CD1c-positive myeloid dendritic cell (primary cell): ENCODE measurements at regions not wholly inside any gene's neighbourhood (a gene's known extent, or its start where the extent isn't known, plus 50 kb on each side); places are given as distances from the start of the nearest gene placed in this dataset.

Experiments
- DNase-seq: peaks from one replicate; pipeline ENCODE4 v3.0.0-alpha.2; 2016; ENCODE audit errors: extremely low spot score

DNA sequence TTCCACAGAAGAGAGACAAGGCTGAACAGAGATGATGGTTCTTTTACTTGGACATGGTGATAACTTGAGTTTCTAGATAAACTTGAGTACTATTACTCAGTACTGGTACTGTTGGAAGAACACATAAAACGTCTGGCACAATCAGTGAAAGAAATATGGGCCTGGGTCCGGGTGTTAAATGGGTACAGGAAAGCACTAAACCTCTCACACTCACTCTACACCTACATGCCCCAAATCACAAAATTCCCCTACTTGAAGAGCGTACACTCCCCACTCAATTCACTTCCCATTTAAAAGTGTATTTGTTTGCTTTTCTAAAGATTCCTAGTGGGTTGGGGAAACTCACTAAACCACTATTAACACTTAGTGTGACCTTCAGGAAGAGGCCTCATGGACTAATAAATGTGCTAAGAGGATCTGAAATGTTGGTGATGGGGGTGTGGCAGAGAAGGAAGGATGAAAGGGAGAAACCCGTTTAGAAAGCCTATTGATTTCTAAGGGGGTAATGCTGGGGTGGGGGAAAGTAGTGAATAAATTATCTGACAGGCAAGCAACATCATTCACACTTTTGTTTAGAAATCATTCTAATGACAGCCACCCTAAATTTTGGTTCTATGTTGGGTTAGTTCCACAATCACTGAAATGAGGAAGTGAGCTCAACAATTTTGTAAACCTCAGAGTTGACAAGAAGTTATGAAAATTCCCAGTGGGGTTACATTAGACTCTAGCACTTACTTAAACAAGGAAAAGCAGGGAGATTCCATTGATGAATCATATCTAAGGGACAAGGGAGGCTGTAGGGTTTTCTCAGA lies 222.6 kb upstream of the MARCKS start:
- peak; percentile 93 for DNase-seq

DNA sequence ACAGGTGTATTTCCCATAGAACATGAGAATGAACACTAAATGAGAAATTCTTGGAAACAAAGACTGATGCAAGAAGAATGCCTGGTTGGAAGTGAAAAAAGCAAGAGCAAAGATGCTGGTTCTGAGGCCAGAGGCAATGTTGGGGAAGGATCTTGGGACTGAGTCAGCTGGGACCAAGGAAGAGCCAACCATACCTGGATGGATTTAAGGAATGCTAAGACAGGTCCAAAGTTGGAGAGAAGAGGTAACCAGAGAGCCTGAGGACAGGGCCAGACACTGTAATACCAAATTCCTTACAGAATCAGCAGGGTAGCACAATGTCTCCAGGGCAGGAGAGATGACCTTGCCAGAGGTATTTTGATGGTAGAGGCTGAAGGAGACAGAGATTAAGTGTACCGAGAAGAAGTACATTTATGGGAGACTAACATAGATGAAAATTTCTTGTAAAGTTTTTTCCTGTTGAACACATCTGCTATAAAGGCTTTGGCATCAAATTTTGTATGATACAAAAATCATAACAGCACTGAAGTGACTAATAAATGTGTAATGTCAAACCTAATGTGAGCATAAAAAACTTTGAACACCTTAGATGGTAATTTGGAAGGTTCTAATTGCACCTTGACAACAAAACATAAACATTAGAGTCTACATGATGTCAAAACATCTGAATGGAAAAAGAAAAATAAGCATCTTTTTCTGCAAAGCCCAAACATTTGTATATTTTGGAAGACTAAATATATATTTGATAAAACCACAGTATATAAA lies 221.7 kb upstream of the MARCKS start:
- DNase-seq, result no peak

DNA sequence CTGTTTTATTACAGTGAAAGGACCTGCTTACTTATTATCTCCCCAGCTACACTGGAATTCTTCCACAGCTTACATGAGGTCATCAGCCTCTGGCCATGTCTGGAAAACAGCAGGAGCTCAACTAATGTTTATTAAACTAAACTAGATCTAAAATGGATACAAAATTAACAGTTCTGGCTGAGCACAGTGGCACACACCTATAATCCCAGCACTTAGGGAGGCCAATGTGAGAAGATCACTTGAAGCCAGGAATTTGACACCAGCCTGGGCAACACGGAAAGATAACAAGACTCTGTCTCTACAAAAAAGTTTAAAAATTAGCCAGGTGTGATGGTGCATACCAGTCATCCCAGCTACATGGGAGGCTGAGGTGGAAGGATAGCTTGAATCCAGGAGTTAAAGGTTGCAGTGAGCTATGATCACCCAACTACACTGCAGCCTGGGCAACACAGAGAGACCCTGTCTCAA lies 220.8 kb upstream of the MARCKS start:
- DNase-seq, result no peak

DNA sequence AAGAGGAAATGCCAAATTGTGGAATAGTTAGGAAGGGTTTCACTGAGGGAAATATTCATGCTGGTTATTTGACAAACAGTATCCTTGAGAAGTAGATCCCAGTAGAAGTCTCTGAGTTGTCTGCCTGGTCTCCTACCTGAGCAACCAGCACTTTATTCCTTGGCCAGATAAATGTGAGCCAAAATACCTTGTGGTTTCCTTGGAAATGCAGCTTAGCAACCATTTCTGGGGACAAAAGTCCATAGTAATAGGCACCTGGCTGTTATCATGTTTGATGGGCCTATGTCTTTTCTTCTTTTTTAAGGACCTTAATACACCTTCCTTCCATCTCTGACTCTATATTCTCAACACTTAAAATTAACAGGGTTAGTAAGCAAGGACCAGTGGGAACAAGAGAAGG lies 217.1 kb upstream of the MARCKS start:
- DNase-seq, result no peak

DNA sequence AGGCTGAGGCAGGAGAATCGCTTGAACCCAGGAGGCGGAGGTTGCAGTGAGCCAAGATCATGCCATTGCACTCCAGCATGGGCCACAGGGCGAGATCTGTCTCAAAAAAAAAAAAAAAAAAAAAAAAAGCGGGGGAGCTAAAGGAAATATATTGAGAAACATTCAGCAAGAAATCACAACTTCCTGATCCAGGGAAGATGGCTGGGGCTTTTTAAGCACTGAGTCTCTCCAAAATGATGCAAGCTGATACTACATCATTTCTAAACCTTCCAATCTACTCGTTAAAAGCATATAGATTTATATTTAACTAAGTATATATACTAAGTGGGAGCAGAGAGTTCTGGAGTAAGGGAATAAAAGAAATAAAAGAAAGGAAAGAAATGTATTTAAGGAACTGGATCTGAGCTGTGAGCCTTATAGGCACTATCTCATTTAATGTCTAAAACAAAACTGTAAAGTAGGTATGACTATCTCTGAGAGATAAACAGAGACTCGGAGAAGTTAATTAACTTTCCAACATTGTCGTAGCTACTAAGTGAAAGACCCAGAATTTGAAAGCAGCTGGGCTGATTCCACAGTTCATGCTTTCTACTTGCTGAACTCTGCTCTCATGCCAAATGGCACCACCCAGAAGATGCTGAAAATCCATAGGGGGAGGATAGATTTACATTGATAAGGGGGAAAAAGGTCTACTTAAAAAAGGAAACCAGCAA lies 215.0 kb upstream of the MARCKS start:
- DNase-seq, result peak; percentile 69

DNA sequence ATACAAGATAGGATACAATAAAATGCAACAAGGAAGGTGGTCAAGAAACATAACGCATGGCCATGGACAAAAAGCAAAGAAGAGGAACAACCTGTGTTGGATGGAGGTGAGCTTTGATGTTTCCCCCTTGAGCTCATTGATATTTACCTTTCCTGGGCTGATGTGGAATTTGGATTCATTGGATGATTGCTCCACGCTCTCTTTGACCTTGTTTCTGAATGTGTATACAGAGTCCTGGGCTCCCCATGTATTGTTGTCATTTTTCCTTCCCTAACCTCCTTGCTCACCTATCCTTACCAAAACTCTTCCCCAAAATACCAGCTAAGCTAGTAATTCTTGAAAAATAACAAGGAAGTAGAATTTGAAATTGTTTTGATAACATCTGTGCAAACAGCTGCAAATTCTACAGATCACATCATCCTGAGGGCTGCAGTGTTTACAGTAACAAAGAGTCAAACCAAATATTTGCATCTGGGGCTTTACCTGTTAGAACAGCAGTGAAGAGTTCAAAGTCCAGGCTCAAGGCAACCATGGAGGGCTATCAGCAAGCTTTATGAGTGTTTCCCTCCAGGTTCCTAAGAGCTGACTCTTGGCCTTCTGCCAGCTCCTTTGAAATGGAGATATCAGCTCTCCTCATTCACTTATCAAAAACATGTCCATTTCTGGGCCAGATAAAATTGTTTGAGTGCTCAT lies 214.3 kb upstream of the MARCKS start:
- DNase-seq, result no peak

DNA sequence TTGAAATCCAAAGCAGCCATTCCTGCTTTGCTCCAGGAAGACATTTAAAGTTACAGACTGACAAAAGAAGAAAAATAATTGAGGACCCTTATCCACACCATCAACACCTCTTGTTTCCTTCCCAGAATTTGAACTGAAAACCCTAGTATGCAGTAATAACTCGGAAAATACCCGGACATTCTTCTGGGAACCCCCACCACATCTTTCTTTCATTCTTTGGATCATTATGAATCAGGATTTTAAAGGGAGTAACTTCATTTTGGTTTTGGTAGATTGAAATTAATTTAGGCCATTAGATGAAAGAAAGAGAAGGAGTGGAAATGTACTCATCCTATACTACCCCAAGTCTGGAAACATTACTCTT lies 213.8 kb upstream of the MARCKS start:
- DNase-seq, result no peak

DNA sequence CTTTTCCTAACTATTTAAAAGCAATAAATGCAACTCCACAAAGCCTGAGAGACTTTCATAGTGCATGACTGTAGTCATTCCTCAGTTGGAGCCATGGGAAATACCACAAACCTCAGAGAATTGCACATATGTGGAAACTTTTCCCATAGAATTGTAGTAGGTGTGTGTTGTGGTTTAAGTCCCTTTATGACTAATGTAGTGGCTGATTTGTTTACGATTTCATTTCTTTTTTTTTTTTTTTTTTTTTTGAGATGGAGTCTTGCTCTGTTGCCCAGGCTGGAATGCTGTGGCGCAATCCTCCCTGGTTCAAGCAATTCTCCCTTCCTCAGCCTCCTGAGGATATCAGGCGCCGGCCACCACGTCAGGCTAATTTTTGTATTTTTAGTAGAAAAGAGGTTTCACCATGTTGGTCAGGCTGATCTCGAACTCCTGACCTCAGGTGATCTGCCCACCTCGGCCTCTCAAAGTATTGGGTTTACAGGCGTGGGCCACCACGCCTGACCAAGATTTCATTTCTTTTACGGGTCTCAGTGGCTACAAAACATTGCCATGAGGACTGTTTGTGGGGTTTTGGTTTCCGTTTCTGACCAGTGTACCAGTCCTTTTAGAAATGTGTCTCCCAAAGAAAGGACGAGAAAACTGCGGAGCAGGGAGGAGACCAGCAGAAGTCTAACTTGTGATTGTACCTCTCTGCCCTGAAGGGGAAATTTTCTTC lies 212.1 kb upstream of the MARCKS start:
- peak; percentile 78 for DNase-seq

DNA sequence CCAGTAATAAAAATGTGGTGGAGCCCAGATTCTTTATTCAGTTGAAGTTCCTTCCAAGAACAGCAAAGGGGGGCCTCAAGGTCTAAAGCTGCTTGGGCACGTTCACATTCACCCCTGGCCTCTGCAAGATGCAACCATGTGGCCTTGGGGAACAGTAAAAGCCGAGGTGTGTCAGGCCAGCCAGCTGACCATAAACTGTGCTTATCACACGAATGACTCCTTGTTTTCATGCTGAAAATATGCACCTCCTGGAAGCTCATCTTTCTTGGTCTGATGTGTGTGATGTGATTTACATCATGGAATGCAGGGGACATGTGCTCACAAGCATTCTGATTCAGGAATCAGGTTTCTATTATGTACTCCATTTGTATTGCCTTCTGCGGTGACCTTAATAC lies 211.6 kb upstream of the MARCKS start:
- no peak for DNase-seq

DNA sequence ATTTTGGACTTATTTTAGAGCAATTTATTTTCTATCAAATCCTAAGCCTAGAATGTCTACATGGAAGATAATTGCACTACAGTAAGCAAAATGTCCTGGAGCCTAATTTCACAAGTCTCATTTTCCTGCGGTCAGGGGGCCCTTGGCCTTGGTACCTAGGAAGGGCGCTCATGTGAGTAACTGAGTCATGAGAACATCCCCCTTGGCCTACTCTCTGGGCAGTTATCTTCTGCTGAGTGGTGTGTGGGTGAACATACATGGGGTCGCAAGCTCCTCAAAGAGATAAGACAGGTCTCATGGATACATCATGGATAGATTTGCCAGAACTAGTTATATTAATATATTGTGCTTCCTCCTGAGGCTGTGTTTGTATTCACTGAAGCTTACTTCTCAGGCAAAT lies 211.2 kb upstream of the MARCKS start:
- no peak for DNase-seq

DNA sequence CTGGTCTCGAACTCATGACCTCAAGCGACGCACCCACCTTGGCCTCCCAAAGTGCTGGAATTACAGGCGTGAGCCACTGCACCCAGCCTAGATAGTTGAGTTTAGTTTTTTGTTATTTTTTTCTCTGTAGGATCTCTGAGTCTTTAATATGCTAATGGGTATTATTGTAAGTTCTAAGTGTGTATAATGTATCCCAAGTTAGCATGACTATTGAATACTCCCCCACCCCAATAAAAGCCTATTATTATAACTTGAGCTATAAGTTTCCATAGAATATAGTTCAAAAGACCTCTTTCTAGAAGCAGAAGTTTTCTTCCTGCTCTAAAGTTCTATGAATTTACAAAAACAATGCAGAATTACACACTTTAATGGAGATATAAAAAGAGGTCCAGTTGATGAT lies 210.4 kb upstream of the MARCKS start:
- no peak for DNase-seq

DNA sequence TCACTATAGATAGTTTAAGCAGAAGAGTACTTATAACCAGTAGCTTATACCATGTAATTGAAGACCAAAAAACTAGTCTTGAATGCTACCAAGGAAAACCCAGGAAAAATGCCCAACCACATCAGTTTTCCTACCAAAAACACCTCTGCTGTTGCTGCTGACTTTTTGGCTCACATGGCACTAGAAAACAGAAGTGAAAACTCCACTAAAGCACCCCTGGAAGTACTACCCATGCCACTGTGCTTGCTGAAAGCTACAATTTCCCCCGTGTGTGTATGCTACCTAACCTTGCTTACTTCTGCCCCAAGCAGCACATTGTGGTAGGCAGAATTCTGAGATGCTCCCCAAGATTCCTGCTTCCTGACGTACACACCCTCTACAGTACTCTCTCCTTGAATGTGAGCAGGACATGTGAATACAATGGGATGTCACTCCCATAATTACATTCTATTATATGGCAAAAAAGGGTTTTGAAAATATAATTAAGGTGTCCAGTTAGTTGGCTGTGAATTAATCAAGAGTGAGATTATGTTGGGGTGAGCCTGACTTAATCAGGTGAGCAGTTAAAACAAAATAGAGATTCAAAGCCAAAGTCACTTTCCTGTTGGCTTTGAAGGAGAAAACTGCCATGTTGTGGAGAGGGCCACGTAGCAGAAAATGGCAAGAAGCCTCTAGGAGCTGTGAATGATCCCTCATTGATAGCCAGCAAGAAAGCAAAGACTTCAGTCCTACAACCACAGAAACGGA lies 209.8 kb upstream of the MARCKS start:
- DNase-seq, result peak; percentile 46

DNA sequence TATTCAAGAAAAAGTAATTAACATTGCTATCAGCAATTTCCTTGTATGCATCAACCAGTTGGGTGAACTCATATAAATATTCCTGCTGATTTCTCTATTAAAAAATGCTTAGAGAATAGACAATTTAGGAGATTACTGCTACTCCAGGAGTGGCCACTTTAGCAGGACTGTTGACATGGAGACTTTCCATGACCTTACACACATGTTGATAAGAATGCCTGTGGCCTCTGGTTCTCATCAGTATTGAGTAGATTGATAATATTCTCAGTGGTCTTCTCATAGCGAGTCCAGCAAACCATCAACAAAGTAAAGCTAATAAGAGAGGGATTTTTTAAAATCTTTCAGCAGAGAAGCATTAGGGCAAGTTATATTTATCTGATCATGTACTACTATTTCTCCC lies 208.4 kb upstream of the MARCKS start:
- no peak for DNase-seq

DNA sequence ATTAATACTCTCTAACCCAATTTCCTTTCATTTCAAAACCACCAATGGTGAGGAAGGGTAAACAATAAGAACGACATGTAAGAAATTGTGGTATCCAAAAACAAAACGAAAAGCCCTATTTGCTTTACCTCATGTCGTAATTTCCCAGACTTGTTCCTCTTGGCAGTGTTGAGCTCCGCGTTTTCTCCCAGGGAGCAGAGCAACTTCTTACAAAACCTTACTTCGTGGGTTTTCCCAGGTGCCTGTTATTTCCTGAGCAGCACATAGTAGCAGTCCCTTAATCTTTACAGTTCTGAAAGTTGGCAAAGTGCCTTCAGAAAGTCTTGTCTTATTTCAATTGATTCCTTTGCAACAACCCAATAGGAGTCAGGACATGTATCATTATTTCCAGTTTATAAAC lies 207.9 kb upstream of the MARCKS start:
- DNase-seq, result peak; percentile 65

DNA sequence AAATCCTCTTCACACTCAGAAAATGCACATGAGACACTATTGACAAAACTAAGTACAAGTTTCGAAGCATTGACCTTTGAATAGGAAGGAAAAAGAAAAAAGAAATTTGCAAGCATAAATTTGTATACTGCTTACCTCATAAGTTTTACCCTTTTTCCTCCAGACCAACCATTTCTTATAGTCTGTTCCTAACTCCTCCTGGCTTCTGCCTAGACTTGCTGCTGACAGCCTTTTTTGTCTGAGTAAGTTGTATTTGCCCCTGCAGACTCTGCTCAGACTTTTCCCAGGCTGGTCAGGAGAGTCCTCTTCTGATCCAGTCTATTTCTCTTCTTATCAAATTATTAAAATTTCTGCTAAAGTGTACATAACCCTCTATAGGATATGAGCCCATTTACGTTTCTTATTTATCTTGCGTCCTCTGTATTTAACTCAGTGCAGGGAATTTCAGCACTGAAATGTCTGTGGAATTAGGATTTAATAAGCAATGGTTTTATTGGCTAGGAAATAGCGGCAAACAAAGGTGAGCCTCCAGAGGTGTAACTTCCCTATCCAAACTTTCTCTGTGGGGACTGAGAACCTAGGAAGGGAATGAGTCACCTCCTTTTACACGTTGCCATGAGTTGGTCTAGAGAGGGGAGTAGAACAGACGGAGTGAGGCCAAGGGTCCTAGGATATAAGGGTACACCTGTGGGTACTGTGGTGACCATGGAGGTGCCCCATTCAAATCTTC lies 207.1 kb upstream of the MARCKS start:
- no peak for DNase-seq

DNA sequence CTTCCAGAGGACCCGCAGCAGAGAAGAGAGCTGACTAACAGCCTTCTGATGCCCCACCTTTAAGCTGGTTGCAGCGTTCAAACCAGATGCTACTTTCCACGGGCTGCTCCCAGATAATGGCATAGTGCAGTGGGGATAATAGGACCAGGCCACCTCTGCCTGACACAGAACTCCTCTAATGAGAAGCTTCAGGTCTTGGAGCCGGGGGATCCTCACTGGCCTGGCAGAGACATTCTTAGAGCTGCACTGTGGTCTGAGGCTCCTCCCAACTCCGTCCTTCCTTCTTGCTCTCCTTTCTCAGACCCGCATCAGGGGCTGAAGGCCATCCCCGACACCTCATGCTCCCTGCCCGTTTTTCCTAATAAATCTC lies 206.6 kb upstream of the MARCKS start:
- no peak for DNase-seq

DNA sequence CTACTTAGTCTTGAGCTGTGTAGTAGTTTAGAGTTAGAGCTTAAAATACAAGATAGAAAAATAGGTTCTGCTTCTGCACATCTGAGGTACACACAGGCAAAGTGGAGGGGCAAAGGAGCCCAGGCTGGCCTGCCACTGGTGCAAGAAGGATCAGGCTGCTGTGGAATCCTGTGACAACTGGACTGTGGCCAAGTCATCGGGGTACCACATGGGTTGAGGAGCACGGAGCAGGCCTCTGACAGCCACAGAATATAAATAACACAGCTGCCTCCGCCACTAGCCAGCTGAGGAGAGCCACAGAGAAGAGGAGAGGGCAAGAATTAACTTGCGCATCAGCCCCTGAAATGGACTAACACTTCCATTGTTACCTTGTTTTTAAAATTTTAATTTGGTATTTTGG lies 206.0 kb upstream of the MARCKS start:
- no peak for DNase-seq

DNA sequence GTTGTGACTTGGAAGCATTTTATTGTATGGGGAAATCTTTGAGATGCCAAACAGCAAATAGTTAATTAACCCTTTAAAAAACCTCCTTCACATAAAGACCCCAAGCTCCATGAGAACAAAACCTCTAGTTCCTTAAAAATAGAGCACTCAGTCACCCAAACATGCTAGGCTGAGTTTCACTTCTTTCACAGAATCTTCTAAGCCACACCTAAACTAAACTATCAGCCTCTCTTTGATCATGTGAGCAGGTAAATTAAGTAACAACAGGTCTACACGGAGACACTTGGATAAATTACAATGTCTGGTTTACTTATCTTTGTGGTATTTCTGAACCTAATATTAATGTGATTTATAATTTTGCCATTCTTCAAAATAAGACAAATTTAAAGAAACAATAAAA lies 205.2 kb upstream of the MARCKS start:
- peak; percentile 30 for DNase-seq

DNA sequence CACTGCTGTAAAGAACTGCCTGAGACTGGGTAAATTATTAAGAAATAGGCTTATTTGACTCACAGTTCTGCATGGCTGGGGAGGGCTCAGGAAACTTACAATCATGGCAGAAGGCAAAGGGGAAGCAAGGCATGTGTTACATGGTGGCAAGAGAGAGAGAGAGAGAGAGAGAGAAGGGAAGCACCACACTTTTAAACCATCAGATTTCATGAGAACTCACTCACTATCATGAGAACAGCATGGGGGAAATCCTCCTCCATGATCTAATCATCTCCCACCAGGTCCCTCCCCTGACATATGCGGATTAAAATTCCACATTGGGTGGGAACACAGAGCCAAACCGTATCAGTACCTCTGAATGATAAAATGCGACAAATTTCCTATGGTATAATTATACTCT lies 203.9 kb upstream of the MARCKS start:
- peak; percentile 62 for DNase-seq

DNA sequence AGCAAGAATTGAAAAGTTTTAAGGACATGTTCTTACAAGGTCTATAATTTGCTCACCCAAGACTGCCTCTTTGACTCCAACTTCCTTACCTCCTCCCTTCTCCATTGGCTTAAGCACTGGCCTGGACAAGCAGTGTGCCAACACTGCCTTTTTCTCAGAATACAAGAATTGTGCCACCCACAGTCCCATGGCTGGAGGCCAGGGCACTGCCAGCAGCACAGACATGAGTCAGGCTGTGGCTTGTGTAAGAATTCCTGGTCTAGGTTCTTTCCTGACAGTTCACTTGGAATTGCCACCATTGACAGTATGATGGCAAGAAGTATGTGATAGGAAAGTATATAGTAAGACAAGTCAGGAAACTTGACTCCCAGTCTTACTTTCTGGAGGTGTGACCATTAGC lies 202.7 kb upstream of the MARCKS start:
- DNase-seq, result peak; percentile 92
